H1 (cell line): ENCODE measurements at regions not wholly inside any gene's neighbourhood (a gene's known extent, or its start where the extent isn't known, plus 50 kb on each side); places are given as distances from the start of the nearest gene placed in this dataset.
A peak's percentile ranks its signal among the peaks of the same experiment; 100 is the strongest.

ENCODE experiments used
- CBX5 ChIP-seq: fragments of 300-800, 300-1000 bp; sonication (generic); IDR thresholded peaks from 2 replicates; pipeline ENCODE4 v1.7.1; 2016; ENCODE audit warnings: antibody characterized with exemption, low read length, low read depth
- CEBPB ChIP-seq: IDR thresholded peaks from 2 replicates; pipeline ENCODE4 v1.6.1; 2012; ENCODE audit warnings: low read depth, low read length
- CTCF ChIP-seq, 3 experiments: IDR thresholded peaks; 1 replicate in 2 of 3; 2 replicates in 1 of 3; pipeline versions ENCODE4 v1.5.1 to v1.6.1; 2011; ENCODE audit warnings: low read length in 3 of 3, mild to moderate bottlenecking in 3 of 3, inconsistent platforms in 2 of 3, low read depth in 1 of 3, moderate library complexity in 1 of 3; ENCODE audit not compliant: insufficient read depth in 1 of 3; ENCODE audit errors: control extremely low read depth in 1 of 3
- EZH2 ChIP-seq: fragments of 200-600 bp; sonication (generic); IDR thresholded peaks from 2 replicates; pipeline ENCODE4 v1.7.1; 2012; ENCODE audit warnings: low read depth, mild to moderate bottlenecking, moderate library complexity, low read length, inconsistent platforms; ENCODE audit not compliant: severe bottlenecking
- GABPA ChIP-seq: IDR thresholded peaks from 2 replicates; pipeline ENCODE4 v1.6.1; 2011; ENCODE audit warnings: mild to moderate bottlenecking, low read length, moderate library complexity, borderline replicate concordance; ENCODE audit not compliant: insufficient read depth
- POLR2AphosphoS5 ChIP-seq: IDR thresholded peaks from 2 replicates; pipeline ENCODE4 v1.6.1; 2011; ENCODE audit warnings: low read depth, low read length
- POU5F1 ChIP-seq: IDR thresholded peaks from 2 replicates; pipeline ENCODE4 v1.6.1; 2011; ENCODE audit warnings: low read depth, mild to moderate bottlenecking, low read length, moderate library complexity
- RFX5 ChIP-seq: IDR thresholded peaks from 2 replicates; pipeline ENCODE4 v1.6.1; 2011; ENCODE audit warnings: low read depth, low read length, improper control_type of control experiment, borderline replicate concordance
- SP2 ChIP-seq: IDR thresholded peaks from 2 replicates; pipeline ENCODE4 v1.6.1; 2012; ENCODE audit warnings: mild to moderate bottlenecking, low read length, inconsistent platforms
- TAF1 ChIP-seq: IDR thresholded peaks from 2 replicates; pipeline ENCODE4 v1.6.1; 2011; ENCODE audit warnings: mild to moderate bottlenecking, low read depth, low read length
- TBP ChIP-seq: IDR thresholded peaks from 2 replicates; pipeline ENCODE4 v1.6.1; 2011; ENCODE audit warnings: low read depth, low read length, improper control_type of control experiment

GRCh38 chr13:37427843-37428494 is 170.6 kb downstream of the POSTN start:
- TF ChIP-seq RFX5 = no peak
- peak in 2 of 3 experiments; percentile 43 to 47; a peak in 3 of 4 replicates for TF ChIP-seq CTCF (IDR thresholded peaks at IDR 0.05; ENCODE audit: control extremely low read depth in 1 of 3, insufficient read depth in 1 of 3, low read depth in 1 of 3, low read length in 3 of 3)
- TF ChIP-seq GABPA = no peak
- TF ChIP-seq TAF1 = no peak
- TF ChIP-seq EZH2 = no peak
- no peak for TF ChIP-seq TBP
- no peak for TF ChIP-seq POU5F1
- no peak for TF ChIP-seq POLR2AphosphoS5
- TF ChIP-seq CBX5 = no peak
- no peak for TF ChIP-seq SP2
- TF ChIP-seq CEBPB = no peak
